ENCODE measurements at regions not wholly inside any gene's neighbourhood (a gene's known extent, or its start where the extent isn't known, plus 50 kb on each side); places are given as distances from the start of the nearest gene placed in this dataset.

- no peak for DNase-seq
Measured at GRCh38 chr18:46325895-46326294, 221.7 kb downstream of the HAUS1 start.

GRCh38 chr18:46329736-46330246, 225.6 kb downstream of the HAUS1 start:
- no peak for DNase-seq

GRCh38 chr18:46331316-46331715, 227.1 kb downstream of the HAUS1 start:
- DNase-seq, result no peak

GRCh38 chr18:46332286-46332801, 228.2 kb downstream of the HAUS1 start:
- no peak for DNase-seq

GRCh38 chr18:46332921-46333341, 228.7 kb downstream of the HAUS1 start:
- DNase-seq, result no peak

- DNase-seq, result no peak
Measured at GRCh38 chr18:46333431-46334135, 229.4 kb downstream of the HAUS1 start.

GRCh38 chr18:46334868-46335281, 230.7 kb downstream of the HAUS1 start:
- no peak for DNase-seq

- DNase-seq, result no peak
Measured at GRCh38 chr18:46335534-46336101, 231.4 kb downstream of the HAUS1 start.

- DNase-seq, result no peak
Measured at GRCh38 chr18:46336278-46337111, 232.3 kb downstream of the HAUS1 start.

GRCh38 chr18:46337271-46337670, 233.1 kb downstream of the HAUS1 start:
- DNase-seq, result no peak

- DNase-seq, result no peak
Measured at GRCh38 chr18:46338205-46338604, 234.0 kb downstream of the HAUS1 start.

GRCh38 chr18:46338766-46339165, 234.6 kb downstream of the HAUS1 start:
- no peak for DNase-seq

GRCh38 chr18:46340716-46341115, 236.5 kb downstream of the HAUS1 start:
- DNase-seq, result no peak

GRCh38 chr18:46341986-46342525, 237.9 kb downstream of the HAUS1 start:
- no peak for DNase-seq

- no peak for DNase-seq
Measured at GRCh38 chr18:46343456-46343855, 239.3 kb downstream of the HAUS1 start.

- DNase-seq, result no peak
Measured at GRCh38 chr18:46343931-46344372, 239.8 kb downstream of the HAUS1 start.

- no peak for DNase-seq
Measured at GRCh38 chr18:46344416-46345180, 240.4 kb downstream of the HAUS1 start.

GRCh38 chr18:46345181-46345465, 240.9 kb downstream of the HAUS1 start:
- DNase-seq, result no peak

- no peak for DNase-seq
Measured at GRCh38 chr18:46346213-46346612, 242.0 kb downstream of the HAUS1 start.

GRCh38 chr18:46346896-46347630, 242.9 kb downstream of the HAUS1 start:
- no peak for DNase-seq

GRCh38 chr18:46350598-46351159, 246.5 kb downstream of the HAUS1 start:
- no peak for DNase-seq
